ENCODE measurements at regions not wholly inside any gene's neighbourhood (a gene's known extent, or its start where the extent isn't known, plus 50 kb on each side); places are given as distances from the start of the nearest gene placed in this dataset.

DNA sequence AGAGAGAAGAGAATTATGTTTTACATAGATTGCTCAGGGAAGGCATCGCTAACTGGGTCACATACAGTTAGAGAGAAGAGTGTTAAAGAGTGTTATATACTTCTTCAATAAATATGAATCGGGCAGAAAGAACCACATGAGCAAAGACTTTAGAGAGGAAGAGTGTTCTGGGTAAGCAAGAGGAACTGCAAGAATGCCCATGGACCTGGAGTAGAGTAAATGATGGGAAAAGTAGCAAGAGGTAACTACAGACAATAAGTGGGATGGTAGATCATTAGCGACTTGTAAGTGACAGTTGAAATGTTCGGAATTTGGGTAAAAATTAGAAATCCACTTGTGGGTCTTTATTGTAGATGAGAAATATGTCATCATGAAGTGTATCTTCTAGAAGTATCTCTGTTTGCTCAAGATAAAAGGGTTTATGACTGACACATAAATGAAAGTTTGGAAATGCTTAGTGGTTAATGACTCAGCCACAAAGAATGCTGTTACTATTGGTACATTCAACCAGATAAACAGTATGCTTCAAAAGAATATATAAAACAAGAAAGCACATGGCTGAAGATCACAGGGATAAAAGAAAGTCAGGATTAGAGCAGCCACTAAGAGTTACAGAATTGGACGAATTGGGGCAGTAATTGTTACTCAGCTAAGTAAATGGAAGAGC, 229.3 kb downstream of the CASP12 start:
- no peak for ATAC-seq
- DNase-seq: no peak
- intact Hi-C loops (cut with DNase I, micrococcal nuclease): no loop called here

GRCh38 chr11:104666624-104667023, 231.6 kb downstream of the CASP12 start:
- ATAC-seq: no peak

DNA sequence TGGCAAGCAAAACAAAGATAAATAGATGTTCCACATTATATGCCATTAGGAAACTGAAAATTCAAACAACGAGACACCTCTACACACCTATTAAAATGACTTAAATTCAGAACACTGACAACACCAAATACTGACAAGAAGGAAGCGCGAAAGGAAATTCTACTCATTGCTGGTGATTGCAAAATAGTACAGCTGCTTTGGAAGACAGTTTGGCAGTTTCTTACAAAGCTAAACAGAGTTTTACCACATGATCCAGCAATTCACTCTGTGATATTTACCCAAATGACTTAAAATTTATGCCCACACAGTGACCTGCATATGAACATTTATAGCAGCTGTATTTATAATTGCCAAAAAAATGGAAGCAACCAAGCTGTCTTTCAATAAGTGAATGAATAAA, 232.6 kb downstream of the CASP12 start:
- no peak for DNase-seq
- intact Hi-C loops (cut with DNase I, micrococcal nuclease): no loop called here
- ATAC-seq: no peak

More at GRCh38 chr11:104666624-104667023, 231.6 kb downstream of the CASP12 start:
- DNase-seq: no peak
- intact Hi-C loops (cut with DNase I, micrococcal nuclease): no loop called here

DNA sequence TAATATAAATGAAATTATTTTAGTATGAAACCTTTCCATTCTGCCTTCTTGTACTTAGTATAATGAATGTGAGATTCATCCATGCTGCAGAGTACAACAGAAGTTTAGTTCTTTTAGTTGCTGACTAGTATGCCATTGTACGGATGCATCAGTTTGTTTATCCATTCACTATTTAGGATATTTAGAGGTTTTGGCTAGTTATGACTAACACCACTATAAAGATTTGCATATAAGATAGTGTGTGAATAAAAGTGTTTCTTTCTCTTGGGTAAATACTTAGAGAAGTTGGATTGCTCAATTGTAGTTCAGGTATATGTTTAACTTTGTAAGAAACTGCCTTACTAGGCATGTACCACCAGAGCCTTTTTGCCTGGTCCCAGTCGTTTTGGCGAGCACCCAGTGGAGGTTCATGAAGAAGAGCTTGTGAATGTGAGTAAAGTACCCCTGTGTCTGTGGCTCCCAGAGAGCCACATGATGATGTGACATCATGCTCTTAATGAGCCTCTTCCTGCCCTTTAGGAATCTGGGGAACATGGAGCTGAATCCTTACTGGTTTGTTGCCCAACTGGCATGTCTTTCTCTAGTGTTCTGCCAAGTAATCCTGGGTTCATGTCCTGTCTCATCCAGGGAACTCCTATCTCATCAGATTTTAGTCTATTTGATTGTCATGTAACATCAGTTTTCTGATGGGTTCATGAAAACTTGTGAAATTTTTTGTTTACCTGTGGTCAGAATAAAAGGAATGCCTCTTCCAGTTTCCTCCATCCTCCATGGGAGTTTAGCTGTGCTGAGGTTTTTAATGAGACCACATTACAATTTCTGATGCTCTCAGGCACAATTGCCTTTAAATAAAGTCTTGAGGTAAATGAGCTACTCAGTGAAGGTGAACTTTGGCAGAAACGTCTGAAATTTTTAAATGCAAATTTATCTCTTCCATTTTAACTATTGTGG, 234.8 kb downstream of the CASP12 start:
- no peak for DNase-seq

GRCh38 chr11:104661901-104662300, 236.4 kb downstream of the CASP12 start:
- DNase-seq (no peak), ATAC-seq (no peak)
- intact Hi-C loops (cut with DNase I, micrococcal nuclease): no loop called here

More for the DNA sequence above, 234.8 kb downstream of the CASP12 start:
- intact Hi-C loops (cut with DNase I, micrococcal nuclease): no loop called here
- ATAC-seq: no peak

GRCh38 chr11:104661471-104661870, 236.8 kb downstream of the CASP12 start:
- DNase-seq (no peak), ATAC-seq (no peak)
- intact Hi-C loops (cut with DNase I, micrococcal nuclease): no loop called here

- DNase-seq (no peak), ATAC-seq (no peak)
Measured at GRCh38 chr11:104658177-104658576, 240.1 kb downstream of the CASP12 start.

DNA sequence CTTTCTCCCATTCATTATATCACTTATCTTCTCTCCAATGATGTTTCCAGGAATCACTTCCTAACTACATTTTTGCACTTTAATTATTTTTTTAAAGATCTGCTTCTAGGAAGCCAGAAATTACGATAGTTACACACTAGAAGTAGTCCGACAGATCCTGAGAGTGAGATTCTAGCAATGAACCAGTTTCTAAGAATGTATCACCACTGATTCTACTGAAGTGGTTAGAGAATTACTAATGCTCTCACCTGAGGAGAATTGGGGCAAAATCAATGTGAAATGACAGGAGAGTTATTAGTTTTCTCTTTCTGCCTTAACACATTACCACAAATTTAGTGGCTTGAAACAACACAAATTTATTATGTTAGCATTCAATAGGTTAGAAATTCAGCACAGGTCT, 241.2 kb downstream of the CASP12 start:
- ATAC-seq (no peak), DNase-seq (no peak)
- intact Hi-C loops (cut with DNase I, micrococcal nuclease): no loop called here

More at GRCh38 chr11:104658177-104658576, 240.1 kb downstream of the CASP12 start:
- intact Hi-C loops (cut with DNase I, micrococcal nuclease): no loop called here

GRCh38 chr11:104655066-104655465, 243.2 kb downstream of the CASP12 start:
- intact Hi-C loops (cut with DNase I, micrococcal nuclease): no loop called here
- no peak for DNase-seq

GRCh38 chr11:104654181-104654813, 244.0 kb downstream of the CASP12 start:
- intact Hi-C loops (cut with DNase I, micrococcal nuclease): no loop called here
- ATAC-seq (no peak), DNase-seq (no peak)

More at GRCh38 chr11:104655066-104655465, 243.2 kb downstream of the CASP12 start:
- no peak for ATAC-seq

DNA sequence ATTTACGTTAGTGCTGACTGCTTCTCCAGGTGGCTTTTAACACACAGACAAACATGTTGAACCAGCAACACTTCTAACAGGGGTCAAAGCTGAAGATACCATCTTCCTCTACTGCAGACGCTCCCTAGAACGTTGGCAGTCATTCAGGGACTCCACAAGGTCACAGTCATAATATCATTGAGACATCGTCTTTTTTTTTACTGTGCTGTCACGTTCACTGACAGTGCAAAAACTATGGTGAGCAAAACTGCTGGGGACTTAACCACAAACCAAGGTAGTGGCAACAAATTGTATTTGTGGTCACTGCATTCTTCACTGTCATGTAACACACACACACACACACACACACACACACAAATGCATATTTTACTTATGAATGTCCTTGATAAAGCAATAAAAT, 244.9 kb downstream of the CASP12 start:
- DNase-seq (no peak), ATAC-seq (no peak)
- intact Hi-C loops (cut with DNase I, micrococcal nuclease): no loop called here

DNA sequence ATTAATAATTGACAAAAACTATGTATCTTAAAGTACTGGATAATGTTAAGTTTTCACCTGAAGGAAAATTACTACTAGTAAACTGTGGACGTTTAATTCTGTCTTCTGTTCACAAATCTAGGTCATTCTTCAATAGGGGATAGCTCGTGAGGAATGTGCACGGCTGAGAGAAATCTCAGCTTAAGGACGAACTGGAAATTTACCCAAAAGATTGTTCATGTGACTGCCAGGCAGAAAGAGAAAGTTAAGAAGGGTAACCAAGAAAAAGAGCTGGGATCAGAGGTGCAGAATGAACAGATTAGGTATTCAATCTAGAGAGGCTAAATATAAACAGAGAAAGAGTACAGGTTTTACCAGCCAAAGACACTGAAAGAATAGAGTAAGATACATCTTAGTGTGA, 245.3 kb downstream of the CASP12 start:
- intact Hi-C loops (cut with DNase I, micrococcal nuclease): no loop called here
- ATAC-seq (no peak), DNase-seq (no peak)

DNA sequence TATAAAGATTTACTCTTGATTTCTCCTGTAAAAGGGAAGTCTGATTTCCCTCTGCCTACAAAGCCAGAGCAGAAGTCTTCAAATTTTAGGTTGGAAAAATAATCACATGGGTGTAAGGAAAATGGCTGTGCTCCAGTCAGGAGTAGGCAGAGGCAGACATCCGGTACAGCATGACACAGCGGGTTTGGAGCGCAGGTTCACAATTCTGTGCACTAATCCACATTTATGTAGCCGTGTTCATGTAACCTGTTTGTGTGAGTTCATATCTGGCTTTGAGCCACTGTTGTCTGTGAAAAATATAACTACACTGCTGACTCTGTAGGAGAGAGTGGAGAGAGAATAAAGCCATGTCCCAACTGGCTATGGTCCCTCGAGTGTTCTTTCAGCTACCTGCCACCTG, 248.0 kb downstream of the CASP12 start:
- intact Hi-C loops (cut with DNase I, micrococcal nuclease): no loop called here
- no peak for ATAC-seq
- no peak for DNase-seq

GRCh38 chr11:104649002-104649401, 249.3 kb downstream of the CASP12 start:
- DNase-seq (no peak), ATAC-seq (no peak)
- intact Hi-C loops (cut with DNase I, micrococcal nuclease): no loop called here

- ATAC-seq: no peak
- no peak for DNase-seq
- intact Hi-C loops (cut with DNase I, micrococcal nuclease): no loop called here
Measured at GRCh38 chr11:104645261-104646222, 252.7 kb downstream of the CASP12 start.

GRCh38 chr11:104637662-104638170, 260.5 kb downstream of the CASP12 start:
- ATAC-seq (no peak), DNase-seq (no peak)
- intact Hi-C loops (cut with DNase I, micrococcal nuclease): no loop called here

GRCh38 chr11:104633226-104633625, 265.0 kb downstream of the CASP12 start:
- no peak for DNase-seq
- ATAC-seq: no peak
- intact Hi-C loops (cut with DNase I, micrococcal nuclease): no loop called here

- no peak for DNase-seq
- ATAC-seq: no peak
- intact Hi-C loops (cut with DNase I, micrococcal nuclease): no loop called here
Measured at GRCh38 chr11:104630352-104630751, 267.9 kb downstream of the CASP12 start.

Data from left colon (tissue), 2 donors.